AML-193 (cell line): ENCODE measurements at regions not wholly inside any gene's neighbourhood (a gene's known extent, or its start where the extent isn't known, plus 50 kb on each side); places are given as distances from the start of the nearest gene placed in this dataset.

ENCODE experiments used
- DNase-seq, 2 experiments: peaks; one replicate each; lab custom pipeline; 2025; lab: John Stamatoyannopoulos, UW

DNA sequence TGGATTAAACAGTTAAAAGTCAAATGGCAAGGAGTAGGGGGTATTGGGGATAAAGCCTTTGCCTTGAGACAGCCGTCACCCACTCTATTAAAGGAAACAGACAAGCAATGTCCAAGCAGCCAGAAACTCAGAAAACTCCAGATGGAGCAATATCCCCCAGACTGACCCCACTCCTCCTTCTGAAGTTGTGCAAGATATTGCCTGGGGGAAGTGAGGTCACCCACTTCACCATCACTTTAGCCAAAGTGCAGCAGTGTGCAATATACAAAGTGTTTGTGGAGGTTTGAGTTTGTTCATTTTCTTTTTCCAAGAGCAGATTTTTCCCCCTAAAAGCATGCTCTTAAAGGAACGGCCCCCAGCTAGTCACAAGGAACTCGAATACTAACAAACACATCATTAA, 125.1 kb downstream of the ETS2 start:
- DNase-seq = peak; percentile 88

DNA sequence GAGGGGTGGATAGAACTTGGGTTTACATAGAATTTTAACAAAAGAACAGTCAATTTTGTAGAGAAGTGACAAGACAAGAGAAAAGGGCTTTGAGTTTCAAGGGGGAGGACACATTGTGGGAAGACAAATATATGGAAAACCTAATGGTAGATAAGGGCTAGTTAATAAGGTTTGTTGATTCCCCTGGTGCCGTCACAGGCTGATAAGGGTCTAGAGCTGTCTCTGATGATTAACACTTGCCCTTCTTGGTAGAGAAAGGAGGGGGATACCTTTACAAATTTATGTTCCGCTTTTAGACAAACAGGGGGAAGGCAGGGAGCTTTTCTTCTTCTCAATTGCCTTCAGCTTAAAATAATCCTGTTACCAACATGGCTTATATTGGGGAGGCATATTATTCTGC, 124.3 kb downstream of the ETS2 start:
- peak in 1 of 2 experiments; percentile 2 for DNase-seq

DNA sequence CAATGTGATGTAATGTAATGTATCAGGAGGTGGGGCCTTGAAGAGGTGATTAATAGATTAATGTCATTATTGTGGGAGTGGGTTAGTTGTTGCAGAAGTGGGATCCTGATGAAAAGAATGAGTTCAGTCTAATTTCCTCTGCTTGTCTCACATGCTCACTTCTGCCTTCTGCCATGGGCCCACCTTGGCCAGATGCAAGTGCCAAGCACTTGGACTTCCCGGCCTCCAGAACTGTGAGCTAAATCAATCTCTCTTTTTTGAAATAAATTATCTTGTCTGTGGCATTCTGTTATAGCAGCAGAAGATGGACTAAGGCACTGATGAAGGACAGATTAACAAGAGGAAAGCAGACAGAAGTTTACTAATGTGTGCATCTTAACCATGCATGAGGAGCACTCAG, 123.9 kb downstream of the ETS2 start:
- DNase-seq = no peak

GRCh38 chr21:38929142-38929541, 123.4 kb downstream of the ETS2 start:
- DNase-seq = peak; percentile 30 to 31

- no peak for DNase-seq
These were observed 122.0 kb downstream of the ETS2 start for GRCh38 chr21:38927776-38928175.

GRCh38 chr21:38925923-38926322, 120.2 kb downstream of the ETS2 start:
- peak; percentile 30 to 40 for DNase-seq

DNA sequence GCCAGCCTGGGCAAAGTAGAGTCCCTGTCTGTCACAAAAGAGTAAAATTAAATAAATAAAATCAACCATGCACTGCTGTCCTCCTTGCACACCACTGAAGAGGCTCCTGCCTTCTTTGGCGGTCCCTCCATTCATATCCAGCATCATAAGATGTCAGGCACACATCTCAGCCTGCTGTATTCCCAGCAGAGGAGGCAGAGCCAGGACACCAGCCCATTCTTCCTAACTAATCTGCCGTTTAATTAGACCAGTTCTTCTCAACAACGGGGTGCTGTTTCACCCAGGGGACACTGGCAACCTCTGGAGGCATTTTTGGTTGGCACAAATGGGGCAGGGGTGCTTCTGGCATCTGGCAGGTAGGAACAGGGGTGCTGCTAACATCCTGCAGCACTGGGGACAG, 119.7 kb downstream of the ETS2 start:
- no peak for DNase-seq

DNA sequence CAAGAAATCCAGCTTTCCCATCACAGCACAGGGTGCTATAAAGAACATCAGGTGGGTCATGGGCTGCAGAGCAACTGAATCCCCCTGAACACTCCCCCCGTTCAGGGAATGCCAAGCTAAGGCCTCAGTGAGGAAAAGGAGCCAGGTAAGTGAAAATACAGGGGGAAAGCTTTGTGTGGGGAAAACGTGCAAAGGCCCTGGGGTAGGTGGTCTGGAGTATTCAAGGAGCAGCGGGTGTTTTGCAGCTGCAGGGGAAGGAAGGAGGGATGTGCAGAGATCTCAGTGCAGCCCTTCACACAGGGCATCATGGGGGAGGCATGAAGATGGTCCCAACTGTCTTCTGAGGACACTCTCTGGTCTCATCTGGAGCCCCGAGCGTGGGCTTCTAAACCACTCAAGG, 119.2 kb downstream of the ETS2 start:
- DNase-seq = no peak

DNA sequence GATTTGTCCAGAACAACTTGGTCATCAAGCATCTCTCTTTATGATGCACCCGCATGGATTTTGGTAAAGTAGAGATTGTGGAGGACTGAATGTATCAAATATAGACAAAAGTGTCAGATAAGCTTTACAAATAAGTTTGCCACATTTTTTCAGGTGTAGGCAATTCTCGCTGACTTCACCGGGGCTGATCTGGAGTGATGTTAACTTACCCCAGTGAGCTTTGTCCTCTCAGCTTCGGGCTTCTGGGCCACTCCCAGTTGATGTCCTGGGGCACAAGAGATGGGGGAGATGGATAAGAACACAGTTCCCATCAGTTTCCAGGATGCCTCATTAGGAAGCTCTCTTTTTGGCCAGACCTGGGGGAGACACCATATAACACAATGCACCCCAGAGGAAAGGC, 117.7 kb downstream of the ETS2 start:
- no peak for DNase-seq

DNA sequence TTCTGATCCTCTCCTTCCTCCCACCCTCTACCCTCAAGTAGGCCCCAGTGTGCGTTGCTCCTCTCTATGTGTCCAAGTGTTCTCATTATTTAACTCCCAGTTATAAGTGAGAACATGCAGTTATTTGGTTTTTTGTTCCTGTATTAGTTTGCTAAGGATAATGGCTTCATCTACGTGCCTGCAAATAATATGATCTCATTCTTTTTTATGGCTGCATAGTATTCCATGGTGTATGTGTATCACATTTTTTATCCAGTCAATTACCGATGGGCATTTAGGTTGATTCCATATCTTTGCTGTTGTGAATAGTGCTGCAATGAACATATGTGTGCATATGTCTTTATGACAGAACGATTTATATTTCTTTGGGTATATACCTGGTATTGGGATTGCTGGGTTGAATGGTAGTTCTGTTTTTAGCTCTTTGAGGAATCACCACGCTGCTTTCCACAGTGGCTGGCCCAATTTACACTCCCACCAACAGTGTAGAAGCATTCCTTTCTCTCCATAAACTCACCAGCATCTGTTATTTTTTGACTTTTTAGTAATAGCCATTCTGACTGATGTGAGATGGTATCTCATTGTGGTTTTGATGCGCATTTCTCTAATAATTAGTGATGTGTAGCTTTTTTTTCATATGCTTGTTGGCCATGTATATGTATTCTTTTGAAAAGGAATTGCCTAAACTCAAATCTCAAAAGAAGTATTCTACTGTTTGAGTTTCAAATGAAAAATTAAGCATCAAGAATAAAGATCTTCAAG, 116.9 kb downstream of the ETS2 start:
- DNase-seq = no peak

GRCh38 chr21:38921511-38922251, 116.0 kb downstream of the ETS2 start:
- no peak for DNase-seq

DNA sequence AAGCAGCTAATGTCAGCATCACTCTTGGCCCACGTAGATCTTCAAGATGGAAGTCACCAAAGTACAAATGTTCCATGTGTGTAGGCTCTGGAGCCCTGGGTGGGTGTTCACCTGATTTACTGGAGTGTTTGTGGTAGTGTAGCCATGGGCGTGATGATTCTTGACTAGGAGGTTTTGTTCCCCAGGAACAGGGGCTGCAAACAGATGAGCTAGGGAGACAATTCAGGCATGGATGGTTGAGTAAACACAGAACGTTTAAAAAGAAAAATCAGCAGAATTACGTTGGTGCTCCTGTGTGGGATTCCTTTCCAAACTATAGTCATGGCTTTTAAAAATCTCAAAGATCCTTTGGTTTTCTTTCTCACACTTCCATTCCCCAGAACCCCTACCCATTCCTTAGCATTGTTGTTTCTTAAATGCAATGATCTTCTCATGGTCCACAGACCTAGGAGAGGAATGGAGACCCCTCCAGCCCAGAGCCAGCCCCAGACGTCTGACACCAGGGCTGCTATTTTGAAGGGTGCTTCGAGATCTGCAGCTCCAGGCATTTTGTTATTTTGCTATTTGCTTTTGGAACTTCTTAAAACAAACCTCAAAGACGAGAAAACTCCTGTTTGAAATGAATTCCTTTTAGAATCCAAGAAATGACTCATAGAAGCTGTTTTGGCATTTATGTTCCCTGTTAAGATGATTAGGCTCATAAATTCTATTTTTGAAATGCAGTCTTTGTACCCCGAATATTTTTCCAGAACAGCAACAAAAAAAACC, 115.1 kb downstream of the ETS2 start:
- no peak for DNase-seq

DNA sequence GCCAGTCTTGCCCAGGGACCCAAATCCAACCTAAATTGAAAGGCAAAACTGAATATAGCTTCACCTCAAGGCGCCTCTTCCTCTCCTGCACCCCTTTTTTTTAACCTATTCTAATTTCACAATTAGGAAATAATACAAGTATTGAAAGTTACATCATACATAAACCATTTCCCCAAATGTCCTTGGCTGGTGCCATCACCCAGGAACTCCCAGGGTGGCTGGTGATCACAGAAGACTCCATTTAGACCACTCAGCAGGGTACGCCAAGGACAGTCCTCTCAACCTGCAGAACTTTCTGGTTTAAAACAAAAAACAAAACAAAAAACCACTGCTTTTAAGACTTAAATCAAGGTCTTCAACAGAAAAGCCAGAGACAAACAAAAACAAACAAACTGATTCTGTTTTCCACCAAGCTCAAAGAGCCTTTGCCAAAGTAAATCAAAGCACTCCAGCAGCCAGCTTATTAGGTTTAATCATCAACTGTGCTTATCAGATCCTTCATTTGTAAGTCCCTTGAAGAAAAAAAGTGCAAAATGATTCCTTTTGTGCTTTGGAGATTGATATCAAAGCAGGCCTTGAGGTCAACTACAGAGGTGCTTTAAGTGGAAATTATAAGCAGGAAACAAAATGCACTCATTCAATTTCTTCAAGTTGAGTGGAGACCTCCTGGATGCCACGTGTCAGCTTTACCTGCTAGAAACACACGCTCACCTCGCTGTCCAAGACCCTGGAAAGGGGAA, 113.0 kb downstream of the ETS2 start:
- peak; percentile 18 to 27 for DNase-seq

GRCh38 chr21:38917043-38917774, 111.5 kb downstream of the ETS2 start:
- DNase-seq = no peak

DNA sequence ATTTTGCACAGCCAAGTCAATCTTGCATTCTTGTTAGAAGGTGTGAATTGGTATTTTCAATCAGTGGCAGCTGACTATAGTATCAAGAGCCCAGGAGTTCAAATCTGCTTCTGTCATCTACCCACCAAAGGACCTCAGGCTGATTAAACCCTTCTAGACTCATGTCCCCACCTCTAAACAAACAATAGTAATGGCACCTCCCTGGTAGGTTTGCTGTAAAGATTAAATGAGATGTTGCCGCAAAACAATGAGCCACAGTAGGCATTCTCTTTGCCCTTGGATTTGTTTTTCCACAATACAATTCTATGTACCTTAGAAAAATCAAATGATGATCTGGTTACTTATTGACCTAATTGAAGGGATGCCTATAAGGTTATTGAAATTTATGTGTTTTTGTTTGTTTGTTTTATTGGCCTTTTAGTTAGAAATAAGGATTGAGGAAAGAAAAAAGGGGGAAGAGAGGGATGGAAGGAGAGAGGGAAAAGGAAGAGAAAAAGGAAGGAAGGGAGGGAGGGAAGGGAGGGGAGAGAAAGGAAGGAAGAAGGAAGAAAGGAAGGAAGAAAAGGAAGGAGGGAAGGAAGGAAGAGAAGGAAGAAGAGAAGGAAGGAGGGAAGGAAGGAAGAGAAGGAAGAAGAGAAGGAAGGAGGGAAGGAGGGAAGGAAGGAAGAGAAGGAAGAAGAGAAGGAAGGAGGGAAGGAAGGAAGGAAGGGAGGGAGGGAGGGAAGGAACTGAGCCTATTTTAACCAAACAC, 110.7 kb downstream of the ETS2 start:
- DNase-seq = no peak

DNA sequence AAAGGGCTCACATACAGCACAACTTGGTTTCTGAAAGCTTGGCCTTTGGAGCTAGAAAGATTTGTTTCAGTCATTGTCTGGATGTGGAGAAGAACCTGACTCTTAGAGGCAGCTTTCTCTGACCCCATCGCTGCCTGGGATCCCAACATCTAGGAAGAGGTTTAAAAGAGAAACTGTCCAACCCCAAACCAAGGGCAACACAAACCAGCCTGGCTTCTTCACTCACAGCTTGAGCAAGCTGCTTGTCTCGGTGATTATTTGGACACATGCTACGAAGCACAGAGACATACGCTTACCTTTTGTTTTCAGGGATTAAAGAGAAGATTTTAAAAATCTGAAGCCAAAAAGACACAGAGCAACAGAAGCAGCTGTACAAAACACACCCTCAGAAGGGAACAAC, 109.8 kb downstream of the ETS2 start:
- DNase-seq = no peak

GRCh38 chr21:38914528-38915293, 109.0 kb downstream of the ETS2 start:
- no peak for DNase-seq

GRCh38 chr21:38913893-38914527, 108.3 kb downstream of the ETS2 start:
- no peak for DNase-seq

DNA sequence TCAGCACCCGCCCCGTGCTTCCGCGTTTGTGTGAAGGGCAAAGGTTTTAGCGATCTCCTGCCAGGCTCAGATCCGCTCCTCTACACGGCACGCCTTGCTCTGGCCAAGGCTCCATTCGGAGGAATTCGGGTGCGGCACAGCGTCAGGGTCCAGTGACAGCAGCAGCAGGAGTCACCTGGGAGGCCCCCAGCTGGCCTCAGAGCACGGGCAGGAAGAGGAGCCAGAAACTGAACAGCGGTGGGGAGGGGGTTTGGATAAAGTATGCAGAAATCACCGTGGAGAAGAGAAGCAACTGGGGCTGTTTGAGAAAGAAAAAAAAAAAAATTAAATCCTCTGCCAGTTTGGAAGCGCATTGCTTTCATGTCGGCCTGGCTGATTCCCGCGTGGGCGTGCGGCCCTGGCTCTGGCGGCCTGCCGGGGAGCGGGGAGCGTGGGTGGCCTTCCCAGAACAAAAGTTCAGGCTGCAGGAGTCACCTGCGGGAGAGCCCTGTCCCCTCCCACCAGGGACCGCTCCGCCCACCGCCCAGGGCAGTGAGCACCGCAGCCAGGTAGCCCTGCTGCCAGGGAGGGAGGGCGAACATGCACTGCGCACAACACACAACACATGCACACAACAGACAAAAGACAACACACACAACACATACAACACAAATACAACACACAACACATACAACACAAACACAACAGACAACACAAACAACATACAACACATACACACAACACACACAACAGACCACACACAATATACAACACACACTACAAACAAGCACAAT, 107.6 kb downstream of the ETS2 start:
- no peak for DNase-seq
